ENCODE measurements at regions not wholly inside any gene's neighbourhood (a gene's known extent, or its start where the extent isn't known, plus 50 kb on each side); places are given as distances from the start of the nearest gene placed in this dataset.
"Not testable (repeated sequence)": the region's sequence is repeated elsewhere in the genome, so short reads cannot be mapped to it uniquely, and the experiment has no call there.

GRCh38 chr10:61047081-61047480 lies 103.1 kb upstream of the RHOBTB1 start:
- H3K36me3 Mint-ChIP-seq = no peaks in the 10 kb centered on the region
- H3K27me3 Mint-ChIP-seq (ENCODE audit: low read depth in 3 of 3) = no peaks in the 10 kb centered on the region
- H2AFZ ChIP-seq (ENCODE audit: insufficient read depth, low read depth, low read length, poor library complexity, severe bottlenecking) = no peak overlapping the region
- H3K9ac ChIP-seq (ENCODE audit: insufficient read depth, low read length, poor library complexity, severe bottlenecking) = no peak overlapping the region
- no peaks in the 10 kb centered on the region for H3K4me1 ChIP-seq (ENCODE audit: control insufficient read depth in 1 of 2, insufficient read depth in 2 of 2, low read length in 2 of 2)
- TF ChIP-seq CTCF (IDR thresholded peaks at IDR 0.05) = no peak
- no CpG with 5 or more reads among the region's 5 CpGs for WGBS (ENCODE audit: insufficient coverage)
- H3K4me3 Mint-ChIP-seq = no peak overlapping the region
- H3K9me3 ChIP-seq (replicated peaks in 1 of 2; ENCODE audit: control insufficient read depth in 1 of 2, insufficient read depth in 1 of 2, low read length in 2 of 2) = no peaks in the 10 kb centered on the region
- H3K4me1 Mint-ChIP-seq = no peaks in the 10 kb centered on the region
- peaks cover 0 to 3% (median 0%) of the 10 kb centered on the region in 7 donors for H3K9me3 Mint-ChIP-seq
- H4K20me1 ChIP-seq (ENCODE audit: insufficient read depth, low read length) = no peaks in the 10 kb centered on the region
- H3K36me3 ChIP-seq (replicated peaks in 1 of 2; ENCODE audit: control insufficient read depth in 1 of 2, insufficient read depth in 2 of 2, low read length in 2 of 2) = no peaks in the 10 kb centered on the region
- no peak overlapping the region for H3K4me3 ChIP-seq (replicated peaks in 1 of 3; ENCODE audit: low read depth in 2 of 3, low read length in 3 of 3)
- no peak overlapping the region for H3K27ac ChIP-seq (ENCODE audit: low read depth in 1 of 2, low read length in 2 of 2)
- no peaks in the 10 kb centered on the region for H3K79me2 ChIP-seq (ENCODE audit: insufficient read depth, low read length)
- H3K4me2 ChIP-seq (replicated peaks; ENCODE audit: extremely low read depth, low read length, poor library complexity, severe bottlenecking) = no peak overlapping the region
- H3K27me3 ChIP-seq (ENCODE audit: control insufficient read depth in 2 of 2, insufficient read depth in 2 of 2, low read length in 2 of 2) = no peaks in the 10 kb centered on the region
- H3K27ac Mint-ChIP-seq = no peak overlapping the region
- intact Hi-C loops (cut with micrococcal nuclease) = no loop called here
- no peak for DNase-seq

- H3K9ac ChIP-seq (ENCODE audit: insufficient read depth, low read length, poor library complexity, severe bottlenecking); H3K4me2 ChIP-seq (replicated peaks; ENCODE audit: extremely low read depth, low read length, poor library complexity, severe bottlenecking); H3K4me3 ChIP-seq (replicated peaks in 1 of 3; ENCODE audit: low read depth in 2 of 3, low read length in 3 of 3); H3K27me3 ChIP-seq (ENCODE audit: control insufficient read depth in 2 of 2, insufficient read depth in 2 of 2, low read length in 2 of 2); DNase-seq; H3K4me3 Mint-ChIP-seq; H3K27ac ChIP-seq (ENCODE audit: low read depth in 1 of 2, low read length in 2 of 2); H3K27me3 Mint-ChIP-seq (ENCODE audit: low read depth in 3 of 3); H3K9me3 Mint-ChIP-seq; intact Hi-C loops (cut with micrococcal nuclease); H4K20me1 ChIP-seq (ENCODE audit: insufficient read depth, low read length); H3K4me1 Mint-ChIP-seq; H3K36me3 Mint-ChIP-seq; H3K79me2 ChIP-seq (ENCODE audit: insufficient read depth, low read length); H3K9me3 ChIP-seq (replicated peaks in 1 of 2; ENCODE audit: control insufficient read depth in 1 of 2, insufficient read depth in 1 of 2, low read length in 2 of 2); H3K36me3 ChIP-seq (replicated peaks in 1 of 2; ENCODE audit: control insufficient read depth in 1 of 2, insufficient read depth in 2 of 2, low read length in 2 of 2); H3K4me1 ChIP-seq (ENCODE audit: control insufficient read depth in 1 of 2, insufficient read depth in 2 of 2, low read length in 2 of 2); H2AFZ ChIP-seq (ENCODE audit: insufficient read depth, low read depth, low read length, poor library complexity, severe bottlenecking): not testable (repeated sequence)
- H3K27ac Mint-ChIP-seq = peak overlapping the region in 1 of 7 donors; percentile 8
- 81% methylated on average over 3 of the region's 5 CpGs for WGBS (ENCODE audit: insufficient coverage)
Observed at GRCh38 chr10:61045480-61045879, 101.5 kb upstream of the RHOBTB1 start.

All from CD14-positive monocyte (primary cell).